ENCODE measurements at regions not wholly inside any gene's neighbourhood (a gene's known extent, or its start where the extent isn't known, plus 50 kb on each side); places are given as distances from the start of the nearest gene placed in this dataset.

DNA sequence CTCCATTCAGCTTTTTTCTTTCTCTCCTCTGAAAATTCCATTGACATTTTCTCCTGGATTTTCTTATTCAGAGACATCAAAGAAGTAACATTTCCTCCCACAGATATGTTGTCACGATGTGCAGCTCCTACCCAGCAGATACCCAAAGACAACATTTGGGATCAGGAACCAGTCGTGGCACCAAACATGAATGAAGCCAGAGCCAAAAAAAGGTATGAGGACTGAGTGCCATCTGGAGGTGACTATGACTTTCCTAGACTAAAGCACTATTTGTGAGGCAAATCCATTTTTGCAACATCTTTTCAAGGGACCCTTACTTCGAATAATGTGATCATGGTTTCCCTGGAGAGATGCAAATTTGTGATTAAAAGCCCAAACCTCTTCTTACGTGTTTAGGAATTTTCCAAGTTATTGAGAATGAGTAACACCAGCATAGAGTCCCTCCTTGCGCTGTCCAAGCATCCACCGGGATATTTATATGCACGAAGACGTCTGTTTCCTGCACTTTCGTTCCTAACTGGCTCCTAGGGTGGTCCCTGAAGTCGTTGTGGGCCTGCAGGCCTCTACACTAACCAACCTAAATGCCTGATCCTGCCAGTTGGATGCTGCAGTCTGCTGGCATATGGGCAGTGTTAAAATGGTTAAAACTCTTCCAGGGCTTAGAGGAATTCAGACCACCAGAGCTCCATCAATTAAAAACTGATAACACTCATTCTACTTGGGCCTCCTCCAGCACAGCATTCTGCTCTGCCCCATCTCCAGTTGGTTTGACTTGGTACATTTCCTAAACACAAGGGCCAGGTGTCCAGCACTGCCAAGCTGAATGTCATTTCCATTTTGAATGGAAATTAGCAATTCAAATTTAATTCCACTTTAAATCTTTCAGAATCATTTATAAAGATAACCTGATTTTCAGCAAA, 256.6 kb downstream of the C6orf118 start:
- H3K36me3 ChIP-seq (ENCODE audit: control insufficient read depth, insufficient read depth, low read length) = no peaks in the 10 kb centered on the region
- H3K4me1 ChIP-seq (ENCODE audit: control insufficient read depth, insufficient read depth, low read length, poor library complexity, severe bottlenecking) = no peaks in the 10 kb centered on the region
- no peaks in the 10 kb centered on the region for H3K9me3 ChIP-seq (ENCODE audit: control insufficient read depth, low read length)
- no peak overlapping the region for H3K27ac ChIP-seq (ENCODE audit: low read depth, low read length, severe bottlenecking)
- no peak overlapping the region for H3K4me3 ChIP-seq (ENCODE audit: extremely low read depth, insufficient read depth, low read length, poor library complexity, severe bottlenecking)
- WGBS, 2 experiments (ENCODE audit: insufficient coverage in 2 of 2) = 80 to 90% methylated on average over 9 to 10 of the region's 10 CpGs

DNA sequence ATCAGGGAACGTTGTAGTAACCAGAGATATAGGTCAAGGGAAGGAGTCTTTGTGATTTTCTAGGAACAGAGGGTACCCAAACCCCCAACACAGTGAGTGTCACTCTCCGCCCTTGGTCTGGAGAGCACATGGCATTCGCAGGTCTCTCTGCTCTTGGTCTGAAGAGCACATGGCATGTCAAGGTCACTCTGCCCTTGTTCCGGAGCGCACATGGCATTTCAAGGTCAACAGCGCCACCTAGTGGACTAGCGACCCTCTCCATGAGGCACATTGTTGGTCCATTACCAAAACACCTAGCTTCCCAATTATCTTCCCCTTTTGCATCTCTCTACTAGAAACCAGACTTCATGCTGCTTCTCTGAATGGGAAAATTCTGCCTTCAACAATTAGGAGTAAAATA, 260.0 kb downstream of the C6orf118 start:
- no peak overlapping the region for H3K27ac ChIP-seq (ENCODE audit: low read depth, low read length, severe bottlenecking)
- H3K4me3 ChIP-seq (ENCODE audit: extremely low read depth, insufficient read depth, low read length, poor library complexity, severe bottlenecking) = no peak overlapping the region
- no peaks in the 10 kb centered on the region for H3K4me1 ChIP-seq (ENCODE audit: control insufficient read depth, insufficient read depth, low read length, poor library complexity, severe bottlenecking)
- H3K36me3 ChIP-seq (ENCODE audit: control insufficient read depth, insufficient read depth, low read length) = no peaks in the 10 kb centered on the region
- peaks cover 7% of the 10 kb centered on the region for H3K9me3 ChIP-seq (ENCODE audit: control insufficient read depth, low read length)
- 29 to 38% methylated on average over 6 of the region's 7 CpGs for WGBS, 2 experiments (ENCODE audit: insufficient coverage in 2 of 2)

DNA sequence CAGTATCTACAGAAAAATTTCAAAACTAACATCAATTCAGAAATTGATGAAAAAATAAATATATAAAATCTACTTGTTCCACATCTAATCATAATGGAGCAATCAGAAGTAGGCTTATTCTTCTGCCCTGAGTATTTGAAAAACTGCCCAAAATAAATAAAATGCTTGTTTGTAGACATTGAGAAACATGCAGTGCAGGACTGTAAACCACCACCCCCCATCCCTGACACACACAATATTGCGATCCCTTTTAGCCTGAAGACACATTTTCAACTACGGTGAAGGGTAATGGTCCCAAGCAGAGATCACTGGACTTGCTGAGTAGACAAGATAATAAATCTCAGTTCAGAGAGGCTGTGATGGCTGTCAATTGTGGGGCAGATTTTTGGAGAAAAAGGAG, 261.5 kb downstream of the C6orf118 start:
- 100% methylated on average over 1 of the region's 2 CpGs; no CpG with 5 or more reads in 1 of the 2 experiments for WGBS, 2 experiments (ENCODE audit: insufficient coverage in 2 of 2)
- peaks cover 7% of the 10 kb centered on the region for H3K9me3 ChIP-seq (ENCODE audit: control insufficient read depth, low read length)

DNA sequence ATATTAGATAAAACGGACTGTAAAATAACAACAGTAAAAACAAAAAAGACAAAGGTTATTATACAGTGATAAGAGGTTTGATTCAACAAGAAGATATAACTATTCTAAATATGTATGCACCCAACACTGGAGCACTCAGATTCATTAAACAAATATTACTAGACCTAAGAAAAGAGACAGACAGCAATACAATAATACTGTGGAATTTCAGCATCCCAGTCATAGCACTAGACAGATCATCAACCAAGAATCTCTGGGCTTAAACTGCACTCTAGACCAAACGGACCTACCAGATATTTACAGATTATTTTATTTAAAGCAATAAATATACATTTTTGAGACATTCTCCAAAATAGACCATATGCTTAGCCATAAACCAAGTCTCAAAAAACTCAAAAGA, 263.8 kb downstream of the C6orf118 start:
- Histone ChIP-seq H3K4me1 (ENCODE audit: control insufficient read depth, insufficient read depth, low read length, poor library complexity, severe bottlenecking) (no peaks in the 10 kb centered on the region), H3K27ac (ENCODE audit: low read depth, low read length, severe bottlenecking) (no peak overlapping the region), H3K9me3 (ENCODE audit: control insufficient read depth, low read length) (peaks cover 7% of the 10 kb centered on the region), H3K36me3 (ENCODE audit: control insufficient read depth, insufficient read depth, low read length) (no peaks in the 10 kb centered on the region), H3K4me3 (ENCODE audit: extremely low read depth, insufficient read depth, low read length, poor library complexity, severe bottlenecking) (no peak overlapping the region)
- WGBS, 2 experiments (ENCODE audit: insufficient coverage in 2 of 2) = no CpG with 5 or more reads among the region's 2 CpGs

More for the DNA sequence above, 261.5 kb downstream of the C6orf118 start:
- Histone ChIP-seq H3K4me3 (ENCODE audit: extremely low read depth, insufficient read depth, low read length, poor library complexity, severe bottlenecking) (no peak overlapping the region), H3K27ac (ENCODE audit: low read depth, low read length, severe bottlenecking) (no peak overlapping the region), H3K36me3 (ENCODE audit: control insufficient read depth, insufficient read depth, low read length) (no peaks in the 10 kb centered on the region), H3K4me1 (ENCODE audit: control insufficient read depth, insufficient read depth, low read length, poor library complexity, severe bottlenecking) (no peaks in the 10 kb centered on the region)

DNA sequence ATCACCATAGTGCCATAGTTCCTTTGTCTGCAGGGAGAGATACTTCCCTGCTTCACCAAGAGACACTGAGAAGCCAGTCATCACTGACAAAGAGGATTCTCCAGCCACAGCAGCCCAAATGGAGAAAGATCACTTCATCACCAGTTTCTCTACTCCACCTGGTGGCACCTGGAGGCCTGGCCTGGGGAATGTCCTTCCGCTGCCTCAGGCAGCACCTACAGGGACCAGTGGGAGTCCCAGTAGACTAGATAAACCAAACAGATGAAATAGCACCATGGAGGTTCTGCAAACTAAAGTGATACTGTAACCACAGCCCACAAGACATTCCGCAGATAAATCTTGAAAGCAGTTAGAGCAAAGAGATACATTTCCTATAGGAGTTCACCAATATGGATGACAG, 266.5 kb downstream of the C6orf118 start:
- 80 to 100% methylated on average over 1 of the region's 2 CpGs for WGBS, 2 experiments (ENCODE audit: insufficient coverage in 2 of 2)

DNA sequence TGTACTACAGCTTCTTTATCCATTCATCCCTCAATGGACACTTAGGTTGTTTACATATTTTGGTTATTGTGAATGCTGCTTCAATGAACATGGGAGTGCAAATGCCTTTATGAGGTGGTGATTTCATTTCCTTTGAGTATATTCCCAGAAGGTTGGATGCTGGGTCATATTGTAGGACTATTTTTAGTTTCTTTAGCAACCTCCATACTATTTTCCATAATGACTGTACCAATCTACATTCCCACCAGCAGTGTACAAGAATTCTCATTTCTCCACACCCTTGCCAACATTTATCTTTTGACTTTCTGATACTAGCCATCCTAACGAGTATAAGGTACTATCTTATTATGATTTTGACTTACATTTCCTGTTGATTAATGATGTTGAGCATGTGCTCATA, 269.0 kb downstream of the C6orf118 start:
- Histone ChIP-seq H3K9me3 (ENCODE audit: control insufficient read depth, low read length) (peaks cover 2% of the 10 kb centered on the region), H3K4me1 (ENCODE audit: control insufficient read depth, insufficient read depth, low read length, poor library complexity, severe bottlenecking) (no peaks in the 10 kb centered on the region), H3K36me3 (ENCODE audit: control insufficient read depth, insufficient read depth, low read length) (no peaks in the 10 kb centered on the region), H3K4me3 (ENCODE audit: extremely low read depth, insufficient read depth, low read length, poor library complexity, severe bottlenecking) (no peak overlapping the region), H3K27ac (ENCODE audit: low read depth, low read length, severe bottlenecking) (no peak overlapping the region)
- no CpG with 5 or more reads among the region's 1 CpG for WGBS, 2 experiments (ENCODE audit: insufficient coverage in 2 of 2)

More for the DNA sequence above, 266.5 kb downstream of the C6orf118 start:
- no peaks in the 10 kb centered on the region for H3K4me1 ChIP-seq (ENCODE audit: control insufficient read depth, insufficient read depth, low read length, poor library complexity, severe bottlenecking)
- H3K27ac ChIP-seq (ENCODE audit: low read depth, low read length, severe bottlenecking) = no peak overlapping the region
- no peak overlapping the region for H3K4me3 ChIP-seq (ENCODE audit: extremely low read depth, insufficient read depth, low read length, poor library complexity, severe bottlenecking)
- peaks cover 7% of the 10 kb centered on the region for H3K9me3 ChIP-seq (ENCODE audit: control insufficient read depth, low read length)
- H3K36me3 ChIP-seq (ENCODE audit: control insufficient read depth, insufficient read depth, low read length) = no peaks in the 10 kb centered on the region

DNA sequence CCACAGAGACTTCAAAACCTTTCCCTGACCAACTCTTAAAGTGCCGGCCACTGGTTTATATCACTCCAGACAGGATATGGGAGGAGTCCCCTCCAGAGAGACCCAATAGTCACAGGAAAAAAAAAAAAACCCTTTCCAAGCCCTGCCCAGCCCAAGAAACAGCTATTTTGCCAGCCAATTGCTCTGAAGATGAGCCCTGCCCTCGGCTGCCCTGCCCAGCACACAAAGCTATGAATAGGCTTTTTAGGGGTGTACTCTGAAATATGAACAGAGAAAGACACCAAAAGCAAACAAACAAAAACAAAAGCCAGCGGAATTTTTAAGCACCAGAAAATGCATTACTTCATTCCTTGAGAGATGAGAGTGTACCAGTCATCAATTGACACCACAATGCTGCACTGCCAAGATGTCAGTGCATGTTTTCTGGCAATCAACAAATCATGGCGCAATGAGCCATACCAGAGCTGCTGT, 275.1 kb downstream of the C6orf118 start:
- H3K27ac ChIP-seq (ENCODE audit: low read depth, low read length, severe bottlenecking) = no peak overlapping the region
- H3K4me3 ChIP-seq (ENCODE audit: extremely low read depth, insufficient read depth, low read length, poor library complexity, severe bottlenecking) = no peak overlapping the region
- peaks cover 2% of the 10 kb centered on the region for H3K9me3 ChIP-seq (ENCODE audit: control insufficient read depth, low read length)
- H3K4me1 ChIP-seq (ENCODE audit: control insufficient read depth, insufficient read depth, low read length, poor library complexity, severe bottlenecking) = no peaks in the 10 kb centered on the region
- no peaks in the 10 kb centered on the region for H3K36me3 ChIP-seq (ENCODE audit: control insufficient read depth, insufficient read depth, low read length)
- WGBS, 2 experiments (ENCODE audit: insufficient coverage in 2 of 2) = 72 to 100% methylated on average over 1 to 4 of the region's 4 CpGs

DNA sequence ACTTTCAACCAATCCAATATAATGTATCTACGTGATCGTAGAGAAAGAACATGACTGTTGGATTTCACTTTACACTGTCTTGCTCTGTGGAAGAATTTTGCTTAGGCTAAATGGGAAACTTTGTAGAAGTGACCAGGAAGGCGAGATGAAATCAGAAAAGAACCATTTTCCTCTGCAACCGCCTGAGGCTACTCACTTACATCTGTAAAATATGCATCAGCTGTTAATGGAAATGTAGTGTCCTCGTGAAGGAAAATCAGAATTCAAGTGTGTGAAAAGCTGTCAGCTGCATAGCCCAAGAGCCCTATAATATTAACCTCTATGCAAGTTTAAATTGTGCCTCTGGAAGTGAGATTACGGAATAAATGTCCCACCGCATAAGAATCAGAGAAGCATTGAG, 277.9 kb downstream of the C6orf118 start:
- Histone ChIP-seq H3K36me3 (ENCODE audit: control insufficient read depth, insufficient read depth, low read length) (no peaks in the 10 kb centered on the region), H3K27ac (ENCODE audit: low read depth, low read length, severe bottlenecking) (no peak overlapping the region), H3K9me3 (ENCODE audit: control insufficient read depth, low read length) (no peaks in the 10 kb centered on the region), H3K4me1 (ENCODE audit: control insufficient read depth, insufficient read depth, low read length, poor library complexity, severe bottlenecking) (no peaks in the 10 kb centered on the region), H3K4me3 (ENCODE audit: extremely low read depth, insufficient read depth, low read length, poor library complexity, severe bottlenecking) (no peak overlapping the region)
- WGBS, 2 experiments (ENCODE audit: insufficient coverage in 2 of 2) = 90% methylated on average over 2 to 3 of the region's 7 CpGs

DNA sequence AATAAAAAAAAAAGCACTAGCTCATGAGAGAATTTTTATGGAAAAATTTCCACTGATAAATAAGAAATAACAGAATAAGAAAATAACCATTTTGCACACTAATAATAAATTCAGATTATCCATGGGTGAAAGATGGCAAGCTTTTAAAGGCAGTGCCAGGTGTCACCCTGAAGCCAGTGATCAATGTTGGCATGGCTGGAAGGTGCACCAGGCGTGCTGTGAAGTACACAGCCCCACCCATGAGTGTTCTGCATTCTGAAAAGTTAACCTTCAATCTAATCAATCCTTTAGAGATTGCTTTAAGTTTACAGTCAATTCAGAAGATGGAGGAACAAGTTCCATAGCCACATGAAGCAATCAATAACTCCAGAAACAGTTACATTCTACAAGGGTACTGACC, 284.4 kb downstream of the C6orf118 start:
- H3K4me1 ChIP-seq (ENCODE audit: control insufficient read depth, insufficient read depth, low read length, poor library complexity, severe bottlenecking) = no peaks in the 10 kb centered on the region
- 86% methylated on average over 1 of the region's 1 CpG; no CpG with 5 or more reads in 1 of the 2 experiments for WGBS, 2 experiments (ENCODE audit: insufficient coverage in 2 of 2)
- no peak overlapping the region for H3K4me3 ChIP-seq (ENCODE audit: extremely low read depth, insufficient read depth, low read length, poor library complexity, severe bottlenecking)
- H3K27ac ChIP-seq (ENCODE audit: low read depth, low read length, severe bottlenecking) = no peak overlapping the region
- H3K9me3 ChIP-seq (ENCODE audit: control insufficient read depth, low read length) = no peaks in the 10 kb centered on the region
- H3K36me3 ChIP-seq (ENCODE audit: control insufficient read depth, insufficient read depth, low read length) = no peaks in the 10 kb centered on the region

DNA sequence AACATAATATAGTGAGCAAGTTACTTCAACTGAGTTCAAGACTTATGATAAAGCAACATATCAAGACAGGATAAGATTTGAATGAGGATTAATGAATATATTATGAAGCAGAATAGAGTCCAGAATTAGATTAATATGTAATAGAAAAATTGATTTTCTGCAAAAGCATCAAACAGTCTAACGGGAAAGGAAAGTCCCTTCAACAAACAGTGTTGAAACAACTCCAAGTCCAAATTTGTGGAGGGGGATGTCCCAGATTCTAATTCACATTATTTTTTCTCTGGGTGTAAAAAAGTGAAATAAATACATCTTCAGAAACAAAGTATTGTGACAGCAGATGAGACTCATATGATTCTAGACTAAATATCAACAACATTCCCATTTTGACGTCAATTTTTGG, 289.7 kb downstream of the C6orf118 start:
- Histone ChIP-seq H3K9me3 (ENCODE audit: control insufficient read depth, low read length) (no peaks in the 10 kb centered on the region), H3K4me3 (ENCODE audit: extremely low read depth, insufficient read depth, low read length, poor library complexity, severe bottlenecking) (no peak overlapping the region), H3K27ac (ENCODE audit: low read depth, low read length, severe bottlenecking) (no peak overlapping the region), H3K36me3 (ENCODE audit: control insufficient read depth, insufficient read depth, low read length) (no peaks in the 10 kb centered on the region), H3K4me1 (ENCODE audit: control insufficient read depth, insufficient read depth, low read length, poor library complexity, severe bottlenecking) (no peaks in the 10 kb centered on the region)
- WGBS, 2 experiments (ENCODE audit: insufficient coverage in 2 of 2) = 60 to 100% methylated on average over 1 of the region's 2 CpGs

DNA sequence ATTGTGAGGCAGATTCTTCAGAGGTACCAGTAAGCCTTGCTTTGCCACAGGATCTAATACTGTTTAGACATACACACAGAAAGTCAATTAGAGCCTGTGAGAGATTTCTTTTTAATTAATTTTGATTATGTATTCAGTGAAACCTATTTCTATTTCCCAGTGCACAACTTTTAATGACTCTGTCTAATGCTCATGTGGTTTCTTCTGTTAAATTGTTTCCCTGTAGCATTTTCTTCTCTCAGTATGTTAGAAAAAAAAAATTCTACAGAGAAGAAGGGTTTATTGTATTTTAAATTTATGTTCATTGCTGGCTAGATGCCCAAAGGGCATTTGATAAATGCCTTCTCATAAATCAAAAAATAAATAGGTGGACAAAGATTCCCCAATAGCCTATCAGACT, 293.7 kb downstream of the C6orf118 start:
- no peaks in the 10 kb centered on the region for H3K36me3 ChIP-seq (ENCODE audit: control insufficient read depth, insufficient read depth, low read length)
- no peak overlapping the region for H3K27ac ChIP-seq (ENCODE audit: low read depth, low read length, severe bottlenecking)
- no peaks in the 10 kb centered on the region for H3K9me3 ChIP-seq (ENCODE audit: control insufficient read depth, low read length)
- peaks cover 28% of the 10 kb centered on the region for H3K4me1 ChIP-seq (ENCODE audit: control insufficient read depth, insufficient read depth, low read length, poor library complexity, severe bottlenecking)
- H3K4me3 ChIP-seq (ENCODE audit: extremely low read depth, insufficient read depth, low read length, poor library complexity, severe bottlenecking) = no peak overlapping the region

All from mesodermal cell (in vitro differentiated cells).